H9 (cell line): ENCODE measurements at regions not wholly inside any gene's neighbourhood (a gene's known extent, or its start where the extent isn't known, plus 50 kb on each side); places are given as distances from the start of the nearest gene placed in this dataset.

ENCODE experiments used
- DNase-seq: peaks from one replicate; pipeline ENCODE4 v3.0.0-alpha.2; 2017
- H2AFZ ChIP-seq: one replicate; pipeline ENCODE4 v1.6.1; 2013; ENCODE audit warnings: mild to moderate bottlenecking, low read length, control low read depth, moderate library complexity
- H2AK5ac ChIP-seq: 2 replicates; pipeline ENCODE4 v1.6.1; 2013; ENCODE audit warnings: low read length, control low read depth, mixed read lengths; ENCODE audit not compliant: insufficient read length
- H2BK120ac ChIP-seq: one replicate; pipeline ENCODE4 v1.6.1; 2013; ENCODE audit warnings: low read depth, mild to moderate bottlenecking, low read length, control low read depth, inconsistent platforms; ENCODE audit not compliant: poor library complexity, severe bottlenecking
- H2BK12ac ChIP-seq: 2 replicates; pipeline ENCODE4 v1.6.1; 2013; ENCODE audit warnings: low read length, control low read depth, mixed read lengths, low read depth; ENCODE audit not compliant: insufficient read length
- H2BK15ac ChIP-seq: 2 replicates; pipeline ENCODE4 v1.6.1; 2013; ENCODE audit warnings: low read depth, low read length, control low read depth
- H2BK20ac ChIP-seq: one replicate; pipeline ENCODE4 v1.6.1; 2013; ENCODE audit warnings: low read depth, mild to moderate bottlenecking, low read length, control low read depth, inconsistent platforms; ENCODE audit not compliant: poor library complexity, severe bottlenecking
- H2BK5ac ChIP-seq: 2 replicates; pipeline ENCODE4 v1.6.1; 2013; ENCODE audit warnings: low read length, control low read depth, mixed read lengths; ENCODE audit not compliant: insufficient read length
- H3K14ac ChIP-seq: 2 replicates; pipeline ENCODE4 v1.6.1; 2013; ENCODE audit warnings: low read length, control low read depth; ENCODE audit not compliant: insufficient read depth
- H3K18ac ChIP-seq: 2 replicates; pipeline ENCODE4 v1.6.1; 2013; ENCODE audit warnings: low read depth, mild to moderate bottlenecking, mixed read lengths, low read length, control low read depth; ENCODE audit not compliant: insufficient read length
- H3K23ac ChIP-seq: 2 replicates; pipeline ENCODE4 v1.6.1; 2013; ENCODE audit warnings: low read length, control low read depth, mixed read lengths, low read depth; ENCODE audit not compliant: insufficient read length
- H3K23me2 ChIP-seq: 2 replicates; pipeline ENCODE4 v1.6.1; 2013; ENCODE audit warnings: low read depth, mild to moderate bottlenecking, mixed read lengths, low read length, control low read depth; ENCODE audit not compliant: insufficient read length, poor library complexity, severe bottlenecking
- H3K27ac ChIP-seq: 2 replicates; pipeline ENCODE4 v1.5.1; 2013; ENCODE audit warnings: low read length, control low read depth, mixed read lengths, low read depth; ENCODE audit not compliant: insufficient read length
- H3K27me3 ChIP-seq: 2 replicates; pipeline ENCODE4 v1.6.1; 2013; ENCODE audit warnings: low read length, control low read depth, inconsistent platforms; ENCODE audit not compliant: insufficient read depth
- H3K4ac ChIP-seq: 2 replicates; pipeline ENCODE4 v1.6.1; 2013; ENCODE audit warnings: low read depth, mild to moderate bottlenecking, control low read depth, inconsistent platforms, low read length, moderate library complexity
- H3K4me1 ChIP-seq: 2 replicates; pipeline ENCODE4 v1.6.1; 2013; ENCODE audit warnings: low read length, control low read depth, inconsistent platforms; ENCODE audit not compliant: insufficient read depth
- H3K4me2 ChIP-seq: 2 replicates; pipeline ENCODE4 v1.6.1; 2013; ENCODE audit warnings: low read length, control low read depth, mixed read lengths; ENCODE audit not compliant: insufficient read length, insufficient read depth
- H3K56ac ChIP-seq: 2 replicates; pipeline ENCODE4 v1.6.1; 2013; ENCODE audit warnings: low read depth, mild to moderate bottlenecking, mixed read lengths, low read length, control low read depth; ENCODE audit not compliant: insufficient read length
- H3K79me1 ChIP-seq: 2 replicates; pipeline ENCODE4 v1.6.1; 2013; ENCODE audit warnings: low read depth, mild to moderate bottlenecking, moderate library complexity, low read length, control low read depth, inconsistent platforms; ENCODE audit not compliant: insufficient read depth, poor library complexity, severe bottlenecking
- H3K79me2 ChIP-seq: 2 replicates; pipeline ENCODE4 v1.6.1; 2013; ENCODE audit warnings: low read length, control low read depth, inconsistent platforms; ENCODE audit not compliant: insufficient read depth
- H3K9ac ChIP-seq: 2 replicates; pipeline ENCODE4 v1.6.1; 2013; ENCODE audit warnings: low read length, control low read depth, mixed read lengths; ENCODE audit not compliant: insufficient read length; ENCODE audit errors: extremely low read depth
- H3K9me3 ChIP-seq: one replicate; pipeline ENCODE4 v1.6.1; 2013; ENCODE audit warnings: low read depth, low read length, inconsistent platforms; ENCODE audit not compliant: control insufficient read depth
- H3T11ph ChIP-seq: one replicate; pipeline ENCODE4 v1.6.1; 2013; ENCODE audit warnings: mild to moderate bottlenecking, low read length, control low read depth, inconsistent platforms
- H4K20me1 ChIP-seq: one replicate; pipeline ENCODE4 v1.6.1; 2013; ENCODE audit not compliant: control insufficient read depth, insufficient read length, insufficient read depth
- H4K5ac ChIP-seq: 2 replicates; pipeline ENCODE4 v1.6.1; 2013; ENCODE audit warnings: low read depth, mild to moderate bottlenecking, mixed read lengths, low read length, control low read depth; ENCODE audit not compliant: insufficient read length
- H4K8ac ChIP-seq: replicated peaks from 2 replicates; pipeline ENCODE4 v1.6.1; 2013; ENCODE audit warnings: low read length, control low read depth, mixed read lengths, low read depth; ENCODE audit not compliant: insufficient read length
- H4K91ac ChIP-seq: 2 replicates; pipeline ENCODE4 v1.6.1; 2013; ENCODE audit warnings: low read depth, mild to moderate bottlenecking, moderate library complexity, mixed read lengths, low read length, control low read depth; ENCODE audit not compliant: insufficient read length
- H3K27ac Mint-ChIP-seq, 3 experiments: 2 replicates in 2 of 3; 3 replicates in 1 of 3; pipeline ENCODE4 v1.8.0; 2020 to 2021; ENCODE audit warnings: mixed read lengths in 3 of 3, mild to moderate bottlenecking in 1 of 3, moderate library complexity in 1 of 3
- H3K27me3 Mint-ChIP-seq: 2 replicates; pipeline ENCODE4 v1.8.0; 2021; ENCODE audit warnings: low read depth, mild to moderate bottlenecking, moderate library complexity, mixed read lengths
- H3K36me3 Mint-ChIP-seq, 3 experiments: 2 replicates in 2 of 3; 3 replicates in 1 of 3; pipeline ENCODE4 v1.8.0; 2020 to 2021; ENCODE audit warnings: low read depth in 3 of 3, mixed read lengths in 3 of 3; ENCODE audit not compliant: insufficient read depth in 1 of 3
- H3K4me1 Mint-ChIP-seq, 2 experiments: 2 replicates each; pipeline ENCODE4 v1.8.0; 2020; ENCODE audit warnings: mixed read lengths in 2 of 2
- H3K4me3 Mint-ChIP-seq, 2 experiments: 2 replicates in 1 of 2; 3 replicates in 1 of 2; pipeline ENCODE4 v1.8.0; 2020 to 2021; ENCODE audit warnings: mild to moderate bottlenecking in 2 of 2, mixed read lengths in 2 of 2, moderate library complexity in 1 of 2
- H3K9me3 Mint-ChIP-seq, 2 experiments: 2 replicates in 1 of 2; 3 replicates in 1 of 2; pipeline ENCODE4 v1.8.0; 2020; ENCODE audit warnings: mild to moderate bottlenecking in 2 of 2, mixed read lengths in 2 of 2, moderate library complexity in 1 of 2
- TF ChIP-seq, protein P1 (sequence below): fragments of 200-600 bp; sonication (generic); conservative IDR thresholded peaks from 3 replicates; pipeline ENCODE4 v1.8.0; 2021; ENCODE audit warnings: antibody characterized with exemption, mild to moderate bottlenecking

DNA sequence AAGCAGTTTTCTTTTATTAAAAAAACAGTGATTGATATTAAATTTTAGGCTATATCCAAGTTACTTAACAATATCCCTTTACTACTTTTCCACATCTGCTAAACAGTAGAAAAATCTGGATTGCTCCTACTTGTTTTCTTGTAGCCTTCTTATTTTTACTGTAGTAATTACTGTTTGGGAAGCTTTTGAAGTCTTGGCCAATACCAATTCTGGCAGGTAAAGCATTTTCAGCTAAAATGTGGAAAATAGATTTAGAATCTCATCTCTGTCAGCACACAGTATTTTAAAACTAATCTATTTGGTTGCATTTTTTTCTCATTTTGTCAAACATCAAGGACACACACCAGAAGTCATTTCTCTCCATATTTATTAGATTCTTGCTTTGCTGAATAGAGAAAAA lies 1485.7 kb upstream of the PIK3C3 start:
- no peak overlapping the region for H4K8ac ChIP-seq
- Mint-ChIP-seq H3K9me3 (no peaks in the 10 kb centered on the region), H3K27ac (no peak overlapping the region), H3K4me3 (no peak overlapping the region), H3K36me3 (no peaks in the 10 kb centered on the region), H3K27me3 (no peaks in the 10 kb centered on the region), H3K4me1 (no peaks in the 10 kb centered on the region)
- no peaks in the 10 kb centered on the region for H4K20me1 ChIP-seq
- H2BK120ac ChIP-seq: no peak overlapping the region
- no peak overlapping the region for H2AFZ ChIP-seq
- H3K79me1 ChIP-seq: no peaks in the 10 kb centered on the region
- no peak overlapping the region for H3K14ac ChIP-seq
- H3K4ac ChIP-seq: no peak overlapping the region
- H3K9ac ChIP-seq: no peak overlapping the region
- H2BK12ac ChIP-seq: no peak overlapping the region
- H3K4me2 ChIP-seq: no peak overlapping the region
- no peaks in the 10 kb centered on the region for H3K27me3 ChIP-seq
- H3K4me1 ChIP-seq: no peaks in the 10 kb centered on the region
- no peak overlapping the region for H2BK15ac ChIP-seq
- no peak overlapping the region for H3K23ac ChIP-seq
- no peaks in the 10 kb centered on the region for H3K23me2 ChIP-seq
- no peaks in the 10 kb centered on the region for H3K79me2 ChIP-seq
- H3K9me3 ChIP-seq: no peaks in the 10 kb centered on the region
- H3K56ac ChIP-seq: no peak overlapping the region
- H3K18ac ChIP-seq: no peak overlapping the region
- H2BK5ac ChIP-seq: no peak overlapping the region
- no peak overlapping the region for H3K27ac ChIP-seq
- TF ChIP-seq, protein P1, sequence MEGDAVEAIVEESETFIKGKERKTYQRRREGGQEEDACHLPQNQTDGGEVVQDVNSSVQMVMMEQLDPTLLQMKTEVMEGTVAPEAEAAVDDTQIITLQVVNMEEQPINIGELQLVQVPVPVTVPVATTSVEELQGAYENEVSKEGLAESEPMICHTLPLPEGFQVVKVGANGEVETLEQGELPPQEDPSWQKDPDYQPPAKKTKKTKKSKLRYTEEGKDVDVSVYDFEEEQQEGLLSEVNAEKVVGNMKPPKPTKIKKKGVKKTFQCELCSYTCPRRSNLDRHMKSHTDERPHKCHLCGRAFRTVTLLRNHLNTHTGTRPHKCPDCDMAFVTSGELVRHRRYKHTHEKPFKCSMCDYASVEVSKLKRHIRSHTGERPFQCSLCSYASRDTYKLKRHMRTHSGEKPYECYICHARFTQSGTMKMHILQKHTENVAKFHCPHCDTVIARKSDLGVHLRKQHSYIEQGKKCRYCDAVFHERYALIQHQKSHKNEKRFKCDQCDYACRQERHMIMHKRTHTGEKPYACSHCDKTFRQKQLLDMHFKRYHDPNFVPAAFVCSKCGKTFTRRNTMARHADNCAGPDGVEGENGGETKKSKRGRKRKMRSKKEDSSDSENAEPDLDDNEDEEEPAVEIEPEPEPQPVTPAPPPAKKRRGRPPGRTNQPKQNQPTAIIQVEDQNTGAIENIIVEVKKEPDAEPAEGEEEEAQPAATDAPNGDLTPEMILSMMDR: no peak
- H4K5ac ChIP-seq: no peak overlapping the region
- H4K91ac ChIP-seq: no peak overlapping the region
- no peak for DNase-seq
- H3T11ph ChIP-seq: no peak overlapping the region
- no peak overlapping the region for H2AK5ac ChIP-seq
- no peak overlapping the region for H2BK20ac ChIP-seq
